CD8-positive, alpha-beta memory T cell (primary cell): ENCODE measurements at regions not wholly inside any gene's neighbourhood (a gene's known extent, or its start where the extent isn't known, plus 50 kb on each side); places are given as distances from the start of the nearest gene placed in this dataset.
A peak's percentile ranks its signal among the peaks of the same experiment; 100 is the strongest.

ENCODE experiments used
- CTCF ChIA-PET: fragments of 350-600 bp; sonication (Branson Sonifier 250); formaldehyde crosslinking; loops from one replicate; lab custom pipeline; 2021; ENCODE audit warnings: antibody characterized with exemption; lab: Charles Lee
- POLR2A ChIA-PET: fragments of 350-600 bp; sonication (Branson Sonifier 250); formaldehyde crosslinking; loops from one replicate; lab custom pipeline; 2021; ENCODE audit warnings: antibody characterized with exemption; lab: Charles Lee
- DNase-seq, 5 donors: peaks; one replicate each; pipeline versions ENCODE4 v3.0.0 to v3.0.0-alpha.2; 2020 to 2022; ENCODE audit warnings: mixed read lengths in 1 of 5
- H3K27ac ChIP-seq: one replicate; pipeline ENCODE4 v1.7.0; 2013; ENCODE audit warnings: low read depth, mild to moderate bottlenecking, low read length, moderate library complexity
- H3K27me3 ChIP-seq: 2 replicates; pipeline ENCODE4 v1.7.0; 2013; ENCODE audit warnings: low read length, mild to moderate bottlenecking; ENCODE audit not compliant: insufficient read depth, poor library complexity, severe bottlenecking
- H3K36me3 ChIP-seq: 2 replicates; pipeline ENCODE4 v1.7.0; 2013; ENCODE audit warnings: mild to moderate bottlenecking, low read length, moderate library complexity; ENCODE audit not compliant: insufficient read depth
- H3K4me1 ChIP-seq: 2 replicates; pipeline ENCODE4 v1.7.0; 2013; ENCODE audit warnings: mild to moderate bottlenecking, low read length, moderate library complexity; ENCODE audit not compliant: insufficient read depth
- H3K4me3 ChIP-seq: 2 replicates; pipeline ENCODE4 v1.7.0; 2013; ENCODE audit warnings: mild to moderate bottlenecking, low read length
- H3K9me3 ChIP-seq: 2 replicates; pipeline ENCODE4 v1.7.0; 2013; ENCODE audit warnings: mild to moderate bottlenecking, low read length
- H3K27ac Mint-ChIP-seq, 8 donors: one replicate each; pipeline ENCODE4 v1.8.0; 2020 to 2021; ENCODE audit warnings: mixed read lengths in 8 of 8, mild to moderate bottlenecking in 6 of 8, inconsistent platforms in 3 of 8, moderate library complexity in 3 of 8
- H3K27me3 Mint-ChIP-seq, 2 donors: one replicate each; pipeline ENCODE4 v1.8.0; 2020 to 2021; ENCODE audit warnings: mixed read lengths in 2 of 2, mild to moderate bottlenecking in 1 of 2, moderate library complexity in 1 of 2
- H3K36me3 Mint-ChIP-seq, 3 donors: one replicate each; pipeline ENCODE4 v1.8.0; 2020 to 2021; ENCODE audit warnings: mixed read lengths in 3 of 3, inconsistent platforms in 1 of 3, mild to moderate bottlenecking in 1 of 3
- H3K4me1 Mint-ChIP-seq, 3 donors: one replicate each; pipeline ENCODE4 v1.8.0; 2020 to 2021; ENCODE audit warnings: mixed read lengths in 3 of 3, inconsistent platforms in 1 of 3, mild to moderate bottlenecking in 1 of 3
- H3K4me3 Mint-ChIP-seq, 7 donors: one replicate each; pipeline ENCODE4 v1.8.0; 2020 to 2021; ENCODE audit warnings: mixed read lengths in 7 of 7, mild to moderate bottlenecking in 6 of 7, moderate library complexity in 4 of 7, inconsistent platforms in 2 of 7
- H3K9me3 Mint-ChIP-seq, 5 donors: one replicate each; pipeline ENCODE4 v1.8.0; 2020 to 2022; ENCODE audit warnings: mixed read lengths in 5 of 5, mild to moderate bottlenecking in 3 of 5, moderate library complexity in 2 of 5, inconsistent platforms in 1 of 5

DNA sequence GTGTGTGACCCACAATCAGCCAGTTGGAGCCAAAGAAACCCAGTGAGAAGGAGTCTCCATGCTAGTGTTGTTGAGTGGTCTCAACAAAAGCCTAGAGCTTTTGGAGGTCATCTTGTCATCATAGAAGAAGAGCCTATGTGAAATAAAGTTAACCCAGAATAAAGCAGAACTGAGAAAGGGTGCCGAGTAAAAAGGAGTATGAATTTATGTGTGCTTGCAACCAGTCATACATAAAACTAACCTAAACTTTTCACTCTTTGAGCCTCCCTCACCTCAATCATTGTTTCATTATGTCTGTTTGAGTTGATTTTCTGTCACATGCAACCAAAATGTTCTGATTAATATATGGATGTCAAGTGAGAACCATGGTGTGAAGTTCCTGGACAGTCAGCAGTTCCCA, 599.3 kb upstream of the ZEB2 start:
- ChIA-PET CTCF (no interaction called here), POLR2A (no interaction called here)
- no peaks in the 10 kb centered on the region for H3K36me3 ChIP-seq
- H3K36me3 Mint-ChIP-seq, result no peaks in the 10 kb centered on the region
- H3K27me3 ChIP-seq, result no peaks in the 10 kb centered on the region
- H3K4me3 Mint-ChIP-seq, result no peak overlapping the region
- H3K4me1 ChIP-seq, result no peaks in the 10 kb centered on the region
- DNase-seq, result no peak
- H3K27me3 Mint-ChIP-seq, result peaks cover 0 to 7% of the 10 kb centered on the region in 2 donors
- no peaks in the 10 kb centered on the region for H3K4me1 Mint-ChIP-seq
- no peaks in the 10 kb centered on the region for H3K9me3 ChIP-seq
- no peak overlapping the region for H3K27ac Mint-ChIP-seq
- no peak overlapping the region for H3K27ac ChIP-seq
- no peak overlapping the region for H3K4me3 ChIP-seq
- H3K9me3 Mint-ChIP-seq, result peaks cover 0 to 3% (median 0%) of the 10 kb centered on the region in 5 donors

GRCh38 chr2:145116834-145117725, 597.2 kb upstream of the ZEB2 start:
- Histone ChIP-seq H3K27me3 (no peaks in the 10 kb centered on the region), H3K9me3 (no peaks in the 10 kb centered on the region), H3K4me1 (no peaks in the 10 kb centered on the region), H3K36me3 (no peaks in the 10 kb centered on the region), H3K27ac (no peak overlapping the region), H3K4me3 (no peak overlapping the region)
- Mint-ChIP-seq H3K4me3 (no peak overlapping the region), H3K4me1 (no peaks in the 10 kb centered on the region), H3K27ac (no peak overlapping the region), H3K9me3 (peaks cover 0 to 2% (median 0%) of the 10 kb centered on the region in 5 donors), H3K36me3 (no peaks in the 10 kb centered on the region), H3K27me3 (no peaks in the 10 kb centered on the region)
- ChIA-PET CTCF (no interaction called here), POLR2A (no interaction called here)
- no peak for DNase-seq

- Histone ChIP-seq H3K27me3 (no peaks in the 10 kb centered on the region), H3K9me3 (no peaks in the 10 kb centered on the region), H3K4me1 (no peaks in the 10 kb centered on the region), H3K27ac (no peak overlapping the region), H3K4me3 (no peak overlapping the region), H3K36me3 (no peaks in the 10 kb centered on the region)
- Mint-ChIP-seq H3K27me3 (peaks cover 0 to 2% of the 10 kb centered on the region in 2 donors), H3K9me3 (peaks cover 0 to 4% (median 0%) of the 10 kb centered on the region in 5 donors), H3K4me1 (no peaks in the 10 kb centered on the region), H3K27ac (no peak overlapping the region), H3K36me3 (no peaks in the 10 kb centered on the region), H3K4me3 (no peak overlapping the region)
- ChIA-PET CTCF (no interaction called here), POLR2A (no interaction called here)
- no peak for DNase-seq
These were observed 596.1 kb upstream of the ZEB2 start for GRCh38 chr2:145116056-145116455.

DNA sequence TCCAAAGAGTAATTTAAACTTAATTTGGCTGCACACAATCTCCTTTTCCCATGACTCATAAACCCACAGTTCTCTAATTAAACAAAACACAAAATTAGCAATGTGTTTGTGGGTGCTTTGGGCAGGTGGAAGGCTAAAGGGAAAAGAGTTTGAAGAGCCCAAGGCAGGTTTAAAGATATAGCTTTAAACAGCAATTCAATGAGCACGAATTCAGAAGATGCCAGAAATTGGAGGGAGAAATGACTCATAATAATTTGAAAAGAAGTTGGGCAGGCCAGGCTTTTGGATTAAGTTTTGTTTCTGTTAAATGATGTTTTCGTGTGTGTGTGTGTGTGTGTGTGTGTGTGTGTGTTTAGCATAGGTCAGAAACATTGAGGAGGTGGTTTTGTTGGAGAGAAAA, 594.8 kb upstream of the ZEB2 start:
- H3K36me3 ChIP-seq, result no peaks in the 10 kb centered on the region
- DNase-seq, result no peak
- Mint-ChIP-seq H3K27ac (no peak overlapping the region), H3K36me3 (no peaks in the 10 kb centered on the region), H3K4me1 (no peaks in the 10 kb centered on the region), H3K27me3 (peaks cover 0 to 2% of the 10 kb centered on the region in 2 donors), H3K4me3 (no peak overlapping the region), H3K9me3 (peaks cover 0 to 4% (median 0%) of the 10 kb centered on the region in 5 donors)
- H3K4me1 ChIP-seq, result no peaks in the 10 kb centered on the region
- H3K27ac ChIP-seq, result no peak overlapping the region
- no peaks in the 10 kb centered on the region for H3K27me3 ChIP-seq
- H3K9me3 ChIP-seq, result no peaks in the 10 kb centered on the region
- CTCF ChIA-PET, result no interaction called here
- no peak overlapping the region for H3K4me3 ChIP-seq
- POLR2A ChIA-PET, result no interaction called here

GRCh38 chr2:145112467-145112866, 592.5 kb upstream of the ZEB2 start:
- H3K4me3 Mint-ChIP-seq, result no peak overlapping the region
- H3K27me3 ChIP-seq, result no peaks in the 10 kb centered on the region
- H3K36me3 Mint-ChIP-seq, result no peaks in the 10 kb centered on the region
- H3K9me3 ChIP-seq, result no peaks in the 10 kb centered on the region
- peaks cover 0 to 3% (median 0%) of the 10 kb centered on the region in 5 donors for H3K9me3 Mint-ChIP-seq
- no peak for DNase-seq
- H3K27me3 Mint-ChIP-seq, result peaks cover 0 to 2% of the 10 kb centered on the region in 2 donors
- H3K36me3 ChIP-seq, result no peaks in the 10 kb centered on the region
- H3K4me1 ChIP-seq, result no peaks in the 10 kb centered on the region
- H3K27ac ChIP-seq, result no peak overlapping the region
- H3K27ac Mint-ChIP-seq, result no peak overlapping the region
- POLR2A ChIA-PET, result no interaction called here
- H3K4me3 ChIP-seq, result no peak overlapping the region
- CTCF ChIA-PET, result no interaction called here
- no peaks in the 10 kb centered on the region for H3K4me1 Mint-ChIP-seq

- no peak overlapping the region for H3K4me3 Mint-ChIP-seq
- no peaks in the 10 kb centered on the region for H3K4me1 Mint-ChIP-seq
- H3K36me3 Mint-ChIP-seq, result no peaks in the 10 kb centered on the region
- CTCF ChIA-PET, result no interaction called here
- POLR2A ChIA-PET, result no interaction called here
- H3K27ac ChIP-seq, result no peak overlapping the region
- H3K27me3 Mint-ChIP-seq, result peaks cover 0 to 2% of the 10 kb centered on the region in 2 donors
- H3K27ac Mint-ChIP-seq, result no peak overlapping the region
- no peaks in the 10 kb centered on the region for H3K36me3 ChIP-seq
- H3K4me1 ChIP-seq, result no peaks in the 10 kb centered on the region
- no peak for DNase-seq
- no peaks in the 10 kb centered on the region for H3K27me3 ChIP-seq
- no peaks in the 10 kb centered on the region for H3K9me3 ChIP-seq
- H3K9me3 Mint-ChIP-seq, result peaks cover 0 to 3% (median 0%) of the 10 kb centered on the region in 5 donors
- no peak overlapping the region for H3K4me3 ChIP-seq
These were observed 590.9 kb upstream of the ZEB2 start for GRCh38 chr2:145110668-145111356.

DNA sequence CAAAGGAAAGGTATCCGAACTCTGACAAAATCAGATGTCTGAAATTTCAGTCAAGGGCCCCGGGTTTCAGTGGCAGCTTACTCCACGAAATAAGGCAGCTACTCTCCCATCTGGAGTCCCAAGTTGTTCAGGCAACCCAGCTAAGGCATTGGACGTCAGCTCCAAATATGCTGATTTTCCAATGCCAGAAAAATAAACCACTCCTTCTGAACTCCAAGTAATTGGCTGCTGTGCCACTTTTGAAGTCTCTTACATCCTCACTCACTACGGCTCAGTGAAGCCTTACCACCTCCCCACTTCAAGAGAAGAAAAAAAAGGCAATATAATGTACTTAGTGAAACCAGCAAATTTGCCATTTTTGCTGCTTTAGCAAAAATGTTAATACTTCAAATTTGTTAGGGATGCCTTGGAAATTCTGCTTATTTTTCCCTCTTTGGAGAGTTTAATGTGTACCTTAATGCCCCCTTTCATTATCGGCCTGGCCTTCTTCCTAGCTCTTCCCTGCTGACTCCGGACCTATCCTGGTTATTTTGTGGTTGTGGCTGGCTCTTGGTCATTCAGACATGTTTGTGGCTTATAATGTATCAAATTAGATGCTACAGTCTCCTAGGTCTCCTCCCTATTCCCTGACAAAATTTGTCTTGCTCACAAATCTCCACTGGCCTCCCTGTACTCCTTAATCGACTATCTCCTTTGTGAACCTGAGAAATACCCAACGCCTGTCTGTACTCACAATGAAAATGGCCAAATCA, 589.2 kb upstream of the ZEB2 start:
- H3K9me3 Mint-ChIP-seq, result peaks cover 0 to 3% (median 0%) of the 10 kb centered on the region in 5 donors
- H3K27ac Mint-ChIP-seq, result peak overlapping the region in 1 of 8 donors; percentile 6
- ChIA-PET CTCF (no interaction called here), POLR2A (no interaction called here)
- H3K4me1 Mint-ChIP-seq, result no peaks in the 10 kb centered on the region
- Histone ChIP-seq H3K9me3 (no peaks in the 10 kb centered on the region), H3K36me3 (no peaks in the 10 kb centered on the region), H3K4me1 (no peaks in the 10 kb centered on the region), H3K27me3 (no peaks in the 10 kb centered on the region), H3K27ac (no peak overlapping the region), H3K4me3 (no peak overlapping the region)
- no peak for DNase-seq
- H3K4me3 Mint-ChIP-seq, result no peak overlapping the region
- peaks cover 0 to 2% of the 10 kb centered on the region in 2 donors for H3K27me3 Mint-ChIP-seq
- no peaks in the 10 kb centered on the region for H3K36me3 Mint-ChIP-seq

DNA sequence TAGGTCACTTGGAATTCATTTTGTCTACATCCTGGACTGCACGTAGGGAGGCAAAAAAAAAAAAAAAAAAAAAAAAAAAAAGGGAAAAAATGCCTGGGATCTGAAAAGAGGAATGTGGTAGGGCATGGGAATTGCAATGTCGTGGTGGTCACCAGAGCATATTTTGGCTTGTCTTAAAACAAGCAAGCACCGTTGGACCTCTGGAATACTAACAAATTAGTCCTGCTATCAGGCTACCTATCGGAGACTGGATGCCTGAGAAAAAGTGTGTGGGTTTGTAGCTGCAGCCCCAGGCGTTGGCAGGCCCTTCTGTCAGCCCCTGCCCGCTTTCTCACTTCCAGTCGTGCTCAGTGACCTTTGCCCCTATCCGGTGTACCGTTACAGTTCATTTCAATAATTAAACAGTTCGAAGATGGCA, 588.5 kb upstream of the ZEB2 start:
- CTCF ChIA-PET, result no interaction called here

More for the DNA sequence above, 588.5 kb upstream of the ZEB2 start:
- no peaks in the 10 kb centered on the region for H3K36me3 ChIP-seq
- H3K4me1 ChIP-seq, result no peaks in the 10 kb centered on the region
- POLR2A ChIA-PET, result no interaction called here
- Mint-ChIP-seq H3K36me3 (no peaks in the 10 kb centered on the region), H3K4me1 (no peaks in the 10 kb centered on the region), H3K4me3 (no peak overlapping the region), H3K27me3 (peaks cover 0 to 2% of the 10 kb centered on the region in 2 donors), H3K9me3 (peaks cover 0 to 3% (median 0%) of the 10 kb centered on the region in 5 donors), H3K27ac (no peak overlapping the region)
- DNase-seq, result no peak
- H3K9me3 ChIP-seq, result no peaks in the 10 kb centered on the region
- H3K27ac ChIP-seq, result no peak overlapping the region
- H3K4me3 ChIP-seq, result no peak overlapping the region
- no peaks in the 10 kb centered on the region for H3K27me3 ChIP-seq
